HT1080 (cell line): ENCODE measurements at regions not wholly inside any gene's neighbourhood (a gene's known extent, or its start where the extent isn't known, plus 50 kb on each side); places are given as distances from the start of the nearest gene placed in this dataset.
A peak's percentile ranks its signal among the peaks of the same experiment; 100 is the strongest.
"Not testable (repeated sequence)": the region's sequence is repeated elsewhere in the genome, so short reads cannot be mapped to it uniquely, and the experiment has no call there.

Source experiments
- DNase-seq: peaks from one replicate; pipeline ENCODE4 v3.0.0-alpha.2; 2015; ENCODE audit warnings: low read depth

DNA sequence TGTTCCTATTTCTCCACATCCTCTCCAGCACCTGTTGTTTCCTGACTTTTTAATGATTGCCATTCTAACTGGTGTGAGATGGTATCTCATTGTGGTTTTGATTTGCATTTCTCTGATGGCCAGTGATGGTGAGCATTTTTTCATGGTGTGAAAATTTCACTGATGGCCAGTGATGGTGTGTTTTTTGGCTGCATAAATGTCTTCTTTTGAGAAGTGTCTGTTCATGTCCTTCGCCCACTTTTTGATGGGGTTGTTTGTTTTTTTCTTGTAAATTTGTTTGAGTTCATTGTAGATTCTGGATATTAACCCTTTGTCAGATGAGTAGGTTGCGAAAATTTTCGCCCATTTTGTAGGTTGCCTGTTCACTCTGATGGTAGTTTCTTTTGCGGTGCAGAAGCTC lies 142.2 kb upstream of the ELL2 start:
- not testable (repeated sequence) for DNase-seq

DNA sequence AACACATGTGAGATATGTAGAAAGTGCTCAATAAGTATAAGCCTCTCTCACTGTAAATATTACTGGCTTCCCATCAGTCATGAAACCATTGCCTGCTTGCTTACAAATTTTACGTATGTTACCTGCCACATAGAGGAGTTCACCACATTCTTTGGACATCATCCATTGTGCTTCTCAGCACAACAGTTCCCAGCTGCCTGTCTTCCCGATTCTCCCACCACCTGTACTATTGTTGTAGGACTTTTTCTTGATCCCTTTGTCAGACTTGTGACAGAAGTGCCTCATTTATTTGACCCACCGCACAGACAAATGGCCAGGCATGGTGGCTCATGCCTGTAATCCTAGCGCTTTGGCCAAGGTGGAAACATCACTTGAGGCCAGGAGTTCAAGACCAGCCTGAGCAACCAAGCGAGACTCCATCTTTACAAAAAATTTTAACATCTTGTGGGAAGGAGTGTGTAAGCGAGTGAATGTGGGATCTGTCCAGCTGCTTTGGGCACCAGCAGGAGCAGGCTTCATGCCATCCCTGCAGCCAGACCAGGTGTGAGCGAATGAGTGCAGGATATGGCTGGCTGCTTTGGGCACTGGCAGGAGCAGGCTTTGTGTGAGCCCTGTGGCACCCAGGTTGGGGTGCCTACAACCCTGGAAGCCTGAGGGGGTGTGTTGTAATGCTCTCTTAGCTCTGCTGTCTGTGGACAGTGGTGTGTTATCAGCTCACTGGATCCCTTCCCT lies 139.9 kb upstream of the ELL2 start:
- DNase-seq, result no peak

DNA sequence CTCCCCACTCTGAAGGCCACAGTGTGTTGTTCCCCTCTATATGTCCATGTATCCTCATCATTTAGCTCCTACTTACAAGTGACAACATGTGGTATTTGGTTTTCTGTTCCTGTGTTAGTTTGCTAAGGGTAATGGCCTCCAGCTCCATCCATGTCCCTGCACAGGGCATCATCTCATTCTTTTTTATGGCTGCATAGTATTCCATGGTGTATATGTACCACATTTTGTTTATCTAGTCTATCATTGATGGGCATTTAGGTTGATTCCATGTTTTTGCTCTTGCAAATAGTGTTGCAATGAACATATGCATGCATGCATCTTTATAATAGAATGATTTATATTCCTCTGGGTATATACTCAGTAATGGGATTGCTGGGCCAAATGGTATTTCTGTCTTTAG lies 135.8 kb upstream of the ELL2 start:
- DNase-seq, result not testable (repeated sequence)

DNA sequence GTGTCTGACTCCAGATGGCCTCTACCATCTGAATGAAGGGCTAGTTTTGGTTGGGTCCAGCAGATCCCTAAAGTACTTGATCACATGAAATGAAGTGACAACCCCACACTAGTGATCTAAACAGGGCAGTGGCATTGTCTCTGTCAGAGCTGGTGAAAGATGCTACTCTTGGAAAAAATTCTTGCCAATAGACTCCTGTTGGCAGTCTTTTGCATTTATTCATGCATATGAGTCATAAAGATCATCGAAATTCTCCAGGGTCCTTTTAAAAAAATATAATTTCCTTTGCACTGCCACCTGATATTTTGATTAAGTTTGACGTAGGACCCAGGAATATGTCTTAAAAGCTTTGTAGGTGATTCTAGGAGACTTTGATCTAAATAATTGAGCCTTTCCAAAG lies 135.1 kb upstream of the ELL2 start:
- DNase-seq, result no peak

DNA sequence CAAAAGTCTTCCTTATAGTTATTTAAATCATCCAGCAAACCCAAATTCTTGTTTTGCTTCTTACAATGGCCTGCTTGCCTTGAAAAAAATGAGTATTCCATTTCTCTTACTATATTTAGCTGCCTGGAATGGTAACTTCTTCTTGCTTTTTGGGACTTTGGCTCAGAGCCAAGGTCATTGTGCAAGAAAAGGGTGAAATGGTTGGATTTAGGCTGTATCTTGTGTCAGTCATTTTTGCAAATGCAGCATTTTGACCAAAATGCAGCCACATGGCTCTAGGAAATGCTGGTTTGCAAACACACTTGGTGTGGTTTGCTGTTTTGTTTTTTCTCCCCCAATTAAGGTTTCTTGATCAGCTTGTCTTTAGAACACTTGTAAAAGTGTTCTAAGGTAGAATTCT lies 133.3 kb upstream of the ELL2 start:
- no peak for DNase-seq

DNA sequence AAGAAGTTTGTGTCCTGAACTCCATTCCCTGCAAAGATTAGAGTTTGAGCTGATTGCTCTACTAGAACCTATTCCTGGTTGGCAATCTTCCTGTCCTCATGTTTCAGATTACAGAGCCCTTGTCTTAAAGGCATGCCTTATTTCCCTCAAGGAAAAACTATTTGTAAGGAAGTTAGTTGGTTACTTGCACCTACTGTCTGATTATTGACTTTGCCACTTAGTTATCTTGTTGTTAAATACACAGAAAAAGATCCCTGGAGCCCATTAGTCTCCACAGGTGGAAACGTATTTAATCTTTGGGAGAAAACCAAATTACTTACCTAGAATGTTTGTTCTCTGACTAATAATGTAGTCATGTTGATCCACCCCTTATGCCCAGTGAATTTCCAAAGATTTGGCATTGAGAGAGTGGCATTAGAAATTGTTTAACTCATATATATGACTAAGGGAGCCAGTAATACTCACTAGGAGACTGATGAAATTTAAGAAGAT lies 132.3 kb upstream of the ELL2 start:
- peak; percentile 85 for DNase-seq

DNA sequence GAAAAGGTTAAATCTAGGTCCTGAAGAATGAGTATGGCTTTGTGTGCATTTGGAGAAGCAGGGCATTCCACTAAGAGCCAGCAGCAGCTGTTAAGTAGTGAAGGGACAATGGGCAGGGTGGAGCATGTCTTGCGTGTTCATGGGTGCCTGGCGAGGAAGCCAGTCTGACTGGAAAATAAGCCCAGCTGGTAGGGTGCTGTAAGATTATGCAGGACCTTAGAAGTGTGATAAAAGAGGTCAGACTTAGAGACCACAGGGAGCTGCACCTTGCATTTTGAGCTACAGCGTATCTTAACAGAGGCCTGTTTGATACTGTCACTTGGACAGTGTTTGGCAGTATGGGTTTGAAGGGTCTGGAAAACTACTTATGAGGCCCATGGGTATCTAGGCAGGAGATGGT lies 131.7 kb upstream of the ELL2 start:
- no peak for DNase-seq

DNA sequence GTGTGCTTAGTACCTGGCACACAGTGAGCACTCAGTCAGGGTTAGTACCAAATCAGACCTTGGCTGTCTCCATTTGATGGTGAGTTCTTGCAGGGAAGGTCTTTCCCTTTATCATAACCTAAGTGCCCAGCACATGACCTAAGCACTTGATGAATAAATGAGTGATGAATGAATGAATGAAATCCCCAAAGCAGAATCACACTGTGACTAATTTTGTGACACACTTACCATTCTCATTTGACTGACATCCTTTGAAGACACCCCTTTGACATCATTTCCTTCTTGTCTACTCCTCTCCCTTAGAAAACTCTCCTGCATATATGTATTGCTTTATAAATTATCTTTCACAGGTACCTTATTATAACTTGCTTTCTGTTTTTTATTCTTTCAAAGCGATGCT lies 130.2 kb upstream of the ELL2 start:
- DNase-seq, result peak; percentile 38

DNA sequence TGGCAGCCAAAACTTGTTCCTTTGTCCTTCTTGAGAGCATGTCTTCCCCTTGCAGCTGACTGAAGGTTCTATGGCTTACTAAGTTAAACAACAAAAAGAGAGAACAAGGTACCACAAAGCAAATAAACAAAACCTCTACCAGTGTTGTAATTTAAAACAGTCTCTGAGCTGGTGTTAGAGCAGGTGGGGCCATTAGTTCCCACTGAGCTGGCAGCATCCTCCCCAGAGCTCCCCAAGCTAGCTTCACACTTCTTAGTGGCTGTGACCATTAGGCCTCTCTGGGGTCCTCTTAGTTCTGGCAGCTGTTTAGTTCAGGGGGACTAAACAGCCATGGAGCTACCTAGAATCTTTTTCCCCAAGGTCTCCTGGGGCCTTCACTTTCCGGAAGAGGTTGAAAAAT lies 128.6 kb upstream of the ELL2 start:
- no peak for DNase-seq

DNA sequence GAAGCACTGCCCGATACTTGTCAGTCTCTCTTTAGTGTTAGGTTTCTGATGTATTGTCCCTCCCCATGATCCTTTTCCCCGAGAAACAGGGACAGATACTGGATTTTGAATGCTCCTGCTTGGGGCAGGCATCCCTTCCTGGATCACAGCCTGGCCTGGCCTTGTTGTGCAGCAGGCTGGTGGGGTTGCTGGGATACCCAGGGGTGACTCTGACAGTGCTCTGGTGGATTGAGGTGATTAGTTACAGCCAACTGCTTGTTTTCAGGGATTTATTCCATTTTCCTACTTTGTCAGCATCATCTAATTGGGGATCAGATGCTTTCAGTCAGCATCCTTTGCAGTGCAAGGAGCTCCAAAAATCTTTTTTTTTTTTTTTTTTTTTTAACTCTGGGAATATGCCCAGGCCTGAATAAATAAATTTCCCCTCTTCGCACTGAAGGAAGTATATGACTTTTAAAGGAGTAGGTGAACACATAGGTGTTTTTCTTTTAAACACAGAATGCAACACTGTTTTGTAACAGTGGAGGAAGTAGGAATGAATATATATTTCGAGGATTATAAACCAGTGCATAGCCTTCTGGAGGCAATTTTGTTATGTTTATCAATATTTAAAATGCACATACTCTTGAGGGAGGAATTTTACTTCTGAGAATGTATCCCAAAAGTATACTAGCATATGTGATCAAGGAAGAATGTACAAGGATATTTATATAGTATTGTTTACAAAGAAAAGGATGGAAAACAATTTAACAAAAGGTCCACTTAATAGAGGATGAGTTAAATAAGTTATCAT lies 127.3 kb upstream of the ELL2 start:
- DNase-seq, result no peak

DNA sequence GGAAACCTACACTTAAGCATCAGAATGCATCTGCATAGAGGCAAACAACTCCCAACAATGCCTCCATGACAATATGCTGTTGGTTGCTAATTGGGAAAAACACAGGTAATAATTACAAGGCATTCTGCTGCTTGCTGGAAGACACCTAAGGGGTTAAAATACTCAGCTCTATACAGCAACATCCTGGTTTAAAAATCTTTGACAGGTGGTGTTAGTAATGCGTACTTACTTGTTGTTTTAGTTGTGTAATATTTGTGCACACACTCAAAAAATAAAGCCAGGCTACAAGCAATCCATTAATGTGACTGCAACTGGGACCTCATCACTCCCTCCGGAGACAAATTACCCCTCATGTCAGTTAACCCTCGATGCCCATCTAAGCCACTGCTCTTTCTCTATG lies 126.3 kb upstream of the ELL2 start:
- no peak for DNase-seq

DNA sequence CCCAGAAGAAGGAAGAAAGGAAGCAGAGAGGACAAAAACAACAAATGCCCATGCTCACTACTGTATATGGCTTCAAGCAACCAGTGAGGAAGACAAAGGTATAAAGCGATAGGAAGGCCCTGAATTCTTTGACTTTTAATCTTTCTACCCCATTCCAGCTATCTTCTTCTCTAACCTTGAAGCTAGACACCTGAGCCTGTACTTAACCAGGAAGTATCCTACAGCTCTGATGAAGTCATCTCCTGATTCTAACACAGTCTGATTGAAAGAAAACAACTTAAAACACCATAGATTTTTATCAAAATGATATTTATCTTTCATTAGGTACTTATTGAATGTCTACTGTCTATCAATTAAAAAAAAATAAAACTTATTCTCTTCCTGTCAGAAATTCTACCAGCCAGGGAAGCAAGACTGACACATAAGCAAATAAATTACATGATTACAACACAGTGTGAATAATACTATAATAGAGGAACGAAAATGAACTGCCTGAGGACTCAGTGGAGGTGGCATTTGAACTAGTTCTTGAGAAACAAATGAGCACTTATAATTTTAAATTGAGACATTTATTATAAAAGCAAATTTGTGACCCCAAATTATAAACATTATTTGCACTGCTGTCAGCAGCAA lies 123.3 kb upstream of the ELL2 start:
- no peak for DNase-seq

DNA sequence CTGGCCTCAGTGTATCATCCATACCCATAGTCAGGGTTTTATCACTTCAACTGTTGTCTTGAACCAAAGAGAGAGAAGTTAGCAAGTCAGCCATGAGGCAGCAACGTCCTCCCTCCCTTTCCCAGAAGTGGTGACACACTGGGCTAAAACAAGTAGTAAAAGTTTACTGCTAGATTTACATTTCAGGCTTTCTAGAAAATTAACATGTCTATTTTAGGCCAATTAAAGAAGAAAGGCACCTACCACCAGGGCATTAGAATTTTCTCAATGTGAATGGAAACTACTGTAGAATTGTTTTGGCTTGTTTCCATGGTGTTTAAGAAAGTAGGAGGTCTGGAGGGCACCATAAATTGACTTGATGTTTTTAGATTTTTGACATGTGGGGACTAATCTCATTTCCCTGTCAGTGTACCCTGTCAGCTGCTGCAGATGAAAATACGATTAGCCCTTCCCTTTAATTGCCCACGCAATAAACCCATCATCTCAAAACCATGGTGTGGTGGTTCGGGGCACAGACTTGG lies 121.8 kb upstream of the ELL2 start:
- DNase-seq, result no peak

DNA sequence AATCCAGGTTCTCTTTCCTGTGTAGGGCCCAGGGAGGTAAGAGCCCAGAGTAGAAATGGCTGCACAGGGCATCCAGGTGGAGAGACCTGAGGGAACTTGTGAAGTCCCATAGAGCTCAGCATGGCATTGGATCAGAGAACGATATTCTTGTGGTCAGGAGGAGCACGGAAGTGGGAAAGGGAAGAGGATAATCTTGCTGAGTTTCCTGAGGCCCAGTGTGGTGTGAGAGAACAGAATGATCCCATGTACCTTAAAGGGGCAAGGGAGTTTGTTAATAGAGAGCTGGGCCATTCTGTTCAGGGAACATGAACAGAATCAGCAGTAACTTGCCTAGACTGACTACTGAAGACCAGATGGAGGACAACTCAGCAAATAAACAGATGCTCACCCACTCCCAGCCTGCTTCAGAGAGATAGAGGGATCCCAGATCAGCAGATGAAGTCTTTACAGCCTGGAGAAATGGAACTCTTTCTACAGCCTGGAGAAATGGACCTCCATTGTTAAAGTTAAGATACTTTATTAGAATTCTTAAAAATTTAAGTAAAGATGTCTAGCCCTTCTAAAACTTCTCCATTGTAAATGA lies 119.7 kb upstream of the ELL2 start:
- DNase-seq, result peak; percentile 66

DNA sequence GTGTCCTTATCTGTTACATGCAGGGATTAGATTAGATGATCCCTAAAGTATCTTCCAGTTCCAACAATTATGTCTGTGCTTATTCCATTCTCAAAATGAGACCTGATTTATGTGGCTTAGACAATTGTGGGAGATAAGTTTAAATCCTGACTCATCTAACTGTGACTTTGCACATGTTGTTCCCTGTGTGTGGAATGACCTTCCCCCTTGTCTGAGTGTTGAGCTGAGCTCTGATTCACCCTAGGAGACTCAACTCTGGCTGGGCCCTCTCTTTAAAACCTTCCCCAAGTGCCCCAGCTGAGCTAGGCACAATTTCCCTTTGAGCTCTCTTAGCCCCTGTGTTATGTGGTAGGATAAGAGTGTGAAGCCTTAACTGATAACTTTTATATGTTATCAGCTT lies 118.9 kb upstream of the ELL2 start:
- peak; percentile 91 for DNase-seq

DNA sequence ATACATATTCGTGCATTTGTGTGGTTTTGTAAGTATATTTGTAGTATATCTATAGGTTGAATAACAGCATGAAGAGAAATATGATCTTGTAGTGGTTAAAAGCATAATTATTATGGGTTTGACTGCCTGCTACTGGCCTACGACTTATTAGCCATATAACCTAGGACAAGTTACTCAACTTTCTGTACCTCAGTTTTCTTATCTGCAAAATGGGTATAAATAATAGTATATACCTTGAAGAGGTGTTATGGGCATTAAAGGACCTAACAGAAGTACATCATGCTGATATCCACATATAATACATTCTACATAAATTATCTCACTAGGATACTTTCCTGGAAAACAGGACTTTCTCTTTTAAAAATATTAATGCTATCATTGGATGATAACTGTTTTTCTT lies 118.3 kb upstream of the ELL2 start:
- no peak for DNase-seq

DNA sequence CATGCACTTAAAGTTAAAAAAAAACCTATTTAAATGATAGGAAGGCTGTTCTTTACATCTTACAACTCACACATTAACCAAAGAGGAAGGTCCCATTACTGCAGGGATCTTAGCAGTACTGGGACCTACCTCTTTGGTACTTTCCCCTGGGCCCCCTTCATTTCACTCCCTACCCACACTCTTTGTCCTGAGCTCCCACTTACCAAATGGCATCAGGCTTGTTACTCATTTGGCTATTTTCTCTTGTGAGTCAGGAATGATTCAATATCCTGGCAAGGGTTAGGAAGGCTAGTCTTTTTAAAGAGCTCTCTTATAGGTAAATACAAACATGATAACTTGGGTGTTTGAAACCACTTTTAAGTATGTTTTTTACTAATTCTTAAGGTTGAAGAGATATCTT lies 117.4 kb upstream of the ELL2 start:
- DNase-seq, result peak; percentile 94

DNA sequence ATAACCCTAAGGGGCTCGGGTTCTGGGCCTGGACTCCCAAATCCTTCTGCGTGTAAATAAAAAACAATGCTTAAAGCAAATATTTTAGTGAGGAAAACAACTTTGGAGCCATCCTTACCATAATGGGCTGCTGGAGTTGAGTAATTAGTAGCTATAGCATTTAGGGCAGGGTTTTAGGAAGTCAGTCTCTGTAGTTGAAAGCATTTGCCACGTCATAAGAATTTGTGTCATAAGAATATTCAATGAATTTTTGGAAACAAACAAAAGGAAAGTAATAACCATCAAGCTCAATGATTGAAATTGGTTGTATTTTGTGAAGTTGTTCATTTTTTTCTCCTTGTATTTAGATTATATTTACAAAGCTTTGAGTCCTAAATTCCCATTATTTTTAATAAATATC lies 114.8 kb upstream of the ELL2 start:
- DNase-seq, result no peak

DNA sequence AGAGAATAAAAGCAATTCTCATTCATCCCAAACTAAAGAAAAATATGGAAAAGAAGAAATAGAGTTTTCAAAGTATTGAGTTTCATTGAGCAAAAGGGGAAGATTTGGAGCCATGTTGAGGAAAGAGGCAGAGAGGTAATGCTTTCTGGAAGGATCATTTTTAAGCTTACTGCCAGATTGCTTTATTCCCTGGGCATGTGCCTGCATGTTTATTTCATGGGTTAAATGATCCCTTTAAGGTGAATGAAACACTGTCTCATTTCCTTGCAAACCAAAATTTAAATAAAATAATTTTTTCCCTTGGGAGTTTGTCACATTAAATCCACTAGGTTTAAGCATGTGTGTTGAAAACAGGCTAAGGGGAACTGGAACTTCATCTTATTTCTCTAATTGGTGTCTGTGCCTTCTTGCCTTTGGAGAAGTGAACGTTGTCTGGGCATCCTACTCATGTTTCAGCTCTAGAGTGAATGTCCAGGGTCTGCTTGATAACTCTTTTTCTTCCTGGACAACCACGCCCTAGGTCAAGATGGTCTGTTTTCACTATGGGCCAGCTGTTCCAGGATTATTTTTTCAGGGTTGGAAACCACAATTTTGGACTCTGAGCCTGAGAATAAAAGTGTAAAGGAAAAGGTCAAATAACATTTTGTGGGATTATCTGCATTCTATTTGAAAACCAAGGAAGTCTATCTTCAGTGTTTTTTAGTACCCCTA lies 114.1 kb upstream of the ELL2 start:
- no peak for DNase-seq

DNA sequence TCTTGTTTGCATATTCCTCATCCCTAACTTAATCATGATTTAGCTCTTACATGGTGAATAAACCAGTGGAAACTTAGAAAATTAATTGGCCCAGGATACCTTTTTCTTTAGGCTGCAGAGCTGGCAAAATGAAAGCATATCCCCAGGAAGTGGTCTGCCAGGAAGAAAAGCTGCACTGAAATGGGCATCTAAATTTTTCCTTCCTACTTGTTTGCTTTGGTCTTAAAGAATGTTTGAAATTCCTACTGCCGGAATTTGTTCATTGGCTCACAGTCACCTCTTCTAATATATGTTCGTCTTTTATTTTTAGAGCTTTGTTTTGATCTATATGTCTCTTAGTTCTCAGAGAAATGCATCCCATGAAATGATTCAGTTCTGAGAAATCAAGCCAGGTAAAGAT lies 113.2 kb upstream of the ELL2 start:
- DNase-seq, result peak; percentile 46

DNA sequence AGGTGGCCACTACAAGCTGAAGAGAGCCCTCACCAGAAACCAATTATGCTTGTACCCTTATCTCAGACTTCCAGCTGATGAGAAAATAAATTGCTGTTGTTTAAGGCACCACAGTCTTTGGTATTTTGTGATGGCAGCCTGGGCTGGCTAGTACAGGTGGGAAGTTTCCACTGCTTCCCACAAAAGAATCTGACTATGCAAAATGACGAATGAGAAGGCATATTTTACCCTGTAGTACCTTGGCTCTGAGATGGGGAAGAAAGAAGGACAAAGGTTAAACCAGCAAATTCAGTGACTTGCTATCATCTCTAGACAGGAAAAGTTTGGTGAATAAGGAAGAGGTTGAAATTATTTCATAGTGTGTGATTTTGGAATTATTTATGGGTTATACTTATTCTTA lies 112.8 kb upstream of the ELL2 start:
- no peak for DNase-seq
